Muscle of arm (tissue), 1 donor: ENCODE measurements at regions not wholly inside any gene's neighbourhood (a gene's known extent, or its start where the extent isn't known, plus 50 kb on each side); places are given as distances from the start of the nearest gene placed in this dataset.
A peak's percentile ranks its signal among the peaks of the same experiment; 100 is the strongest.

Source experiments
- DNase-seq: peaks from one replicate; pipeline ENCODE4 v3.0.0-alpha.2; 2013

DNA sequence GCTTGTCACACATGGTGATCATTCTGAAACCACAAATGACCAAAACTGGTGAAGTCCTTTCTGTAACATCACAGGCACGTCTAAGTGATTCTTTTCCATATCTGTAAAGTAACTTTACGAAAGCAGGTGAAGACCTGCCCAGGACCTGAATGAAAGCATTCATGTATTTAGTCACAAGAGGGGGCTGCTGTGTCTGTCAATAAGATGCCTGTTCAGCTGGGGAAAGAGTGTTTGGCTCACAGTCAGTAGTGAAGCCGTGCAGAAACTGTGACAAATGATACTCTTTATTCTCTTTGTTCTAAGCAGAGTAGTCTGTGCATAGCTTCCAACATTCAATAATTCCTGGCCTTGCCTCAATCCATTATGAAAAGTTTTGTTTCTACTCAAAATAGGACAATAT lies 373.5 kb upstream of the OR4E1 start:
- DNase-seq: peak; percentile 21

DNA sequence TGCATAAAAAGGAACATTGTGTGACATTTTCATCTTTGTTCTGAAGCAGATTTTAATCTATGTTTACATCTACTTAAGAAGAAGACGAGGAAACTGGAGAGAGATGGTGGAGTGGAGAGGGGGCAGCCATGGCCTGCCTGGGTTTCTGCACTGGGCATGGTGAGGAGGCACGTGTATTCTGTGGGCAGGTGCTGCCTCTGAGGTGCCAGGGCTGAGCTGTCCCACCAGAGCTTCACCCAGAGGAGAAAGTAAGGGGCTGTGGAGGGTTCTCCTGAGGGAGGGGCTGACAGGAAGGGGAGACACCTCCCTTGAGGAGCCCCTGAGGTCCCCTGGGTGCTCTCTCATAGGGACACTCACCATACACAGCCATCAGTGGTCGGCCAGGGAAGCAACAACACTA lies 372.4 kb upstream of the OR4E1 start:
- no peak for DNase-seq

DNA sequence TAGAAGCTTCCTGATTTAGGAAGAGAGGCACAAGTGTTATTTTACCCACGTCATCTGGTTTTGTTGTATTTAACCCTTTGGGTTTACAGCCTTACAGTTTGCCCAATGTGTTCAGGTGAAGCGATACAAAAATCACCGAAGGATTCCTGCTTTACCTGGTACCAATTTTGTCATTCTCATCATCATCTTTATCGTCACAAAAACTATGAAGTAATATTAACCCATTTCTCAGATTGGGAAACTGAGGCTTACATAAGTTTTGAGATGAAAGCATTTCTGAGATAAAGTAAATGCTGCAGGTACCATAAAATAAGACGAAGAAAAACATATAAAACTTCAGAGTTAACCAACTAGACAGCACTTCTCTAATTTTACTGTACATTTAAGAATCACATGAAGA lies 370.6 kb upstream of the OR4E1 start:
- DNase-seq: no peak

DNA sequence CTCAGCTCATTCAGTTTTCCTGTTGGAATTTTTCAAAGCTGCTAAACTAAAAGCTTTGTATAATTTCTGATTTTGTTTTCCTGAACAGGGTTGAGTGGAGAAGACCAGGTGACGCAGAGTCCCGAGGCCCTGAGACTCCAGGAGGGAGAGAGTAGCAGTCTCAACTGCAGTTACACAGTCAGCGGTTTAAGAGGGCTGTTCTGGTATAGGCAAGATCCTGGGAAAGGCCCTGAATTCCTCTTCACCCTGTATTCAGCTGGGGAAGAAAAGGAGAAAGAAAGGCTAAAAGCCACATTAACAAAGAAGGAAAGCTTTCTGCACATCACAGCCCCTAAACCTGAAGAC lies 367.1 kb upstream of the OR4E1 start:
- DNase-seq: no peak

DNA sequence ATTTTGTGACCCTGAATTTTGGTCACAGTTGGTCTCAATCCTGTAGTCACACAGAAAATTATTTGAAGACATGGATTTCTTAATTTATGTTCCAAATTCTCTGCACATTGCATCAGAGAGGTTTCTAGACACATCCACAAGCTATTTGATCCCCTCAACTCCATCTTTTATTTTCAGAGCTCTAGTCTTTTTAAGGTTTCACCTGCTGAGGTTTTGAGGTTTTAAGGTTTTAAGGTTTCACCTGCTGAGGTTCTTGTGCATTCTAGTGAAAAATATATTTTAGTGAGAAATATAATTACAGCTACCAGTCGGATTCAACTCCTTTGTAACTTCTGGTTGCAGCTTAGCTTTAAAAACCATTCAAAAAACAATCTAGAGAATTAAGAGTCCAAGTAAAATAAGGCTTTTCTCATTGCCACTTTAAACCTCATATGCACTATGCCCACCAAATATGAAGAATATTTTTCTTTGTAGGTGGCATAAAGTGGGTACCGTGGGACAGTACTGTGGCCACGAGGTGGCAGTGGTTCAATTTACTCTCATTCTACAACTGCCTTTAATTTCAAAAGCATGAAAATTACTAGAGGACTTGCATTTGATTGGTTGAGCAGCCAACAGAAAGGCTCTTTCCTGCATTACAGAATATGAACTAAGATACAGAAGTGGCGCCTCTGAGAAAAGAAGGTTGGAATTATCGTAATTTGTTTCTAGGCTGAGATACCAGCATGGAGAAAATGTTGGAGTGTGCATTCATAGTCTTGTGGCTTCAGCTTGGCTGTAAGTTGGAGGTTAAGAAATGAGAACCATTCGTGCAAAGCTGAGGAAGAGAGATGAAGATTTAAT lies 366.5 kb upstream of the OR4E1 start:
- no peak for DNase-seq

DNA sequence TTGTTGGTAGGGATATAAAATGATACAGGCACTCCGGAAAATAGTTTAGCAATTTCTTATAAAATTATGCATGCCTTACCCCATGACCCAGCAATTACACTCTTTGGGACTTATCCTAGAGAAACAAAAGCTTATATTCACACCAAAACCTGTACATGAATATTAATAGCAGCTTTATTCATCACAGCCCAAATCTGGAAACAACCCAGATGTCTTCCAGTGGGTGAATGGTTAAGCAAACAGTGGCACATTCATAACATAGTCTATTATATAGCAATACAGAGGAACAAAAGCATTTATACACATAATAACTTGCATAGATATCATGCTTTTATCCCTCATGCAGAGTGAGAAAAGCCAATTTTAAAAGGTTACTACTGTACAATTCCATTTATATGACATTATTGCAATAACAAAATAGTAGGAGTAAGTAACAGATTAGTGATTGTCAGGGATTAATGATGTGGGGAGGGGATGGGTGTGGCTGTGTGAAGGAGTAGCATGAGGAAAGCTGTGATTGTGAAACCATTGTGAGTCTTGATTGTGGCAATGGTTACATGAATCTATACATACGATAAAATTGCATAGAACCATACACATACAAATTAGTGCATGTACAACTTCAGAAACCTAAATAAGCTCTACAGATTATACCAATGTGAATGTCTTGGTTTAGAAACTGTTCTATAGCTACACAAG lies 363.1 kb upstream of the OR4E1 start:
- no peak for DNase-seq

DNA sequence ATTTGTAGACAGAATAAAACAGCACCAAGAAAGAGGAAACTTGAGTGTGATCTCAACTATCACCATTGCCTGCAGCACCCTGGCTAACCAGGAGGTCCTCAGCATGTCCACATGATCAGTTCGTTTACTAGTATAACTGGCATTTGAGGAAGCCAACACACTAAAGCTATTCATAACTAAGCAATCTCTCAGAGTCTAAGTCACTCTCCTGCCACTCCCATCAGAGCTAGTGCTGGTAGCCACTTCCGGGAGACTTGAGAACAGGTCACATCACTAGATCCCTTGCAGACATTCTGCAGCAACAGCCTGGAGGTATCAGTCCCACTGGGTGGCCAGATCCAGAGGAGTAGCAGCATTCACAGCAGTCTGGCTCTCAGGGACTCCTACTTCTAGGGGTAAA lies 352.9 kb upstream of the OR4E1 start:
- no peak for DNase-seq

DNA sequence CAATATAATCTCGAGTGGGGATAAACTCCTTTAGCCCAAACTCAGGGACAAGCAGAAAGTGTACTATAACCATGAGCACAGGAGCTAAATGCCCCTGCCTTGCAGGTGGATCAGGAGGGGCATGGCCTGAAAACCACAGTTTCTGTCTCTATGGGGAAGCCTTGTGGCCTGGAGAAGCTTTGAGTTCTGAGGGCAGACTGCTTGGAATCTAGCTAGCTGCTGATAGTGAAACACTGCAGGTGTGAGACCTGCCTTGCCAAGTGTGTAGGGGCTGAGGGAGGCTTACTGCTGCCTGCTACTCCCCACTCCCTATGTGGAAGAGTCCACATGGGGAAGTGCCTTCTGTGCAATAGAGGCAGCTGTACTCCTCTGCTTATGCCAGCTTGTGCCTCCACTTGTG lies 352.3 kb upstream of the OR4E1 start:
- no peak for DNase-seq

DNA sequence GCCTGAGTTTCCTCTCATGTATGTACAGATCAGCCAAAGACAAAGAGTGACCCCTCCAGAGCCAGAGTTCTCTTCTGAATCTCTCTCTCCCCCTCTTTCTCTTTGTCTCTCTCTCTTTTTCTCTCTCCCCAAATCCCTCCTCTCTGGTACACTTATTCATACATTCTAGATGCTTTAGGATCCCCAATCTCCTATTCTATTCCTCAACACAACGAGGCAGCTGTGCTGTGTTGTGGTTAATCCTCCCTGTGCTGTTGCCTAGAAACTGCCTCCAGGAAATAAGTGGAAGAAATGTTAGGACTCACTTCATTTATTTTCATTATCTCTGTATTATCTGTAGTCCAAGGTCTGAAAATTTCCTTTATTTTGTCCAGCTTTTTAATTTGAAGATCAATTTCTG lies 350.5 kb upstream of the OR4E1 start:
- no peak for DNase-seq

DNA sequence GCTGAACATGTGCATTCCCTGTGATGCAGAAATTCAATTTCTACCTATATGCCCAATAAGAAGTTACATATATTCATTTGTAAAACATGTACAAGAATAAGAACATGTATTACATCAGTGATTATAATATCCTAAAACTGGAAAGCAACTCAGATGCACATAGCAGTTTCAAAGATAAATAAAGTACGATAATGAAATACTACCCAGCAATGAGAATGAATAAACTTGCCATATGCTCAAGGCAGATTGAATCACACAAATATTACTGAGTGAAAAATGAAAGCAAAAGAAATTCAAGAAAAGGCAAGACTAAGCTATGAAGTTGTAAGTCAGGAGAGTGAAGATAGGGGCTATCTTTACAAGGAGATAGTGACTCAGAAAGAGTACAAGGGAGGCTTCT lies 345.3 kb upstream of the OR4E1 start:
- no peak for DNase-seq

DNA sequence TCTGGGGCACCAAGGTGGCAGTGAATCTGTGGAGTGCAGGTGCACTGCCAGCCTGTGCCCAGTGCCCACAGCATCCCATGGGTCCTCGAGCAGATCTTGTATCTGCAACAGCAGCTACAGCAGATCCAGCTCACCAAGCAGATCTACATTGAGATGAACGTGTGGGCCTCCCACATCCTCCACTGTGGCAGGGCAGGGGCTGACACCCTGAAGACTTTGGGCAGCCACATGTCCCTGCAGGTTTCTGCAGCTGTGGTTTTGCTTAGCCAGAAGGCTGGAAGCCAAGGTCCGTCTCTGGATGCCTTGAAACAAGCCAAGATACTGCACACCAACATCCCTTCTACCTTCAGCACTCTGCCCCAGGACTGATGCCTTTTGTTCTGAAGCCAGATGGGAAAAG lies 338.8 kb upstream of the OR4E1 start:
- no peak for DNase-seq

DNA sequence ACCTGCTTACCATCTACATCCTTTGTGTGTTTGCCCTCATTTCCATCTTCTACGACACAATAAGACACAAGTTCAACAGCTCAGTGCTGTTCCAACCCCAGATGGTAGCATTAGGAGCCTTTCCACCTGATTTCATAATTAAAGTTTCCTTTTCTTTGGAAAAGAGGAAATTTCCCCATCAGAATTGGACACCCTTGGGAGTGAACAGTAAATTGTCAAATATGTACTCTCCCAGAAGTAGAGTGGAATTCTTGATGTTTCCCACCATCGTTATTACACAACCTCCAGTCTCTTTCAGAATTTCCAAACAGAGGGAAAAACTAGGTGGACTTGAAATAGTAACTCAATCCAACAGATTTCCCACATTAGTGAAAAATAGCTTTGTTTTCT lies 337.6 kb upstream of the OR4E1 start:
- DNase-seq: no peak

DNA sequence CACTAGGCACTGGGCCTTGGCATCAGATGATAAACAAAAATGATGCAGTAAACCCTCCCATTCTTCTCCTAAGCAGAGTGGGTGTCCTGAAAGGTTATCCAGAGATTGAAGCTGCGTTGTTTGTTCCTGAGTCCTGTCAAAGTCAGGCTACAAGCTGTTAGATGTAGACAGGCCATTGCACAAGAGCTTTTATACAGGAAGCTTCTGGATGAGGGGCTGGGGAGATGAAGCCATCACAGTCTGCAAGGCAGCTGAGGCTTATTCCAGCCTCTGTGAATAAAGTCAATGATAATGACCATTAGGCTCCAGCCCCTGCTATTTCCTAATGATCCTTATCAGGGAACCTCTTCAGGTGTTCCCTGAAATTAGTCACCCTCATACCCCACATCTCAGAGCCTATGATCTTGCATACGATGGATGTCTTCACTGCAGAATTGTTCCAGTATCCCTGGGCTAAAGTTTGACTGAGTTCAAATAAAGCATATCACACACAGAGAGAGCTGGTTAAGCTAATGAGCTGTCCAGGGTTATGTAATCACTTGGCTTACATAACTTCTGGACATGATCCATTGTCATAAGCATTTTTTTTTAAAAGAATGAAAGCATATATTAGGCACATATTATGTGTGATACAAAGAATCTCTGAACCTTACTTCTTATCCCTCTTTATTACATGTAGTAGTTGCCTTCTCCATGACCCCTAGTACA lies 337.1 kb upstream of the OR4E1 start:
- no peak for DNase-seq

DNA sequence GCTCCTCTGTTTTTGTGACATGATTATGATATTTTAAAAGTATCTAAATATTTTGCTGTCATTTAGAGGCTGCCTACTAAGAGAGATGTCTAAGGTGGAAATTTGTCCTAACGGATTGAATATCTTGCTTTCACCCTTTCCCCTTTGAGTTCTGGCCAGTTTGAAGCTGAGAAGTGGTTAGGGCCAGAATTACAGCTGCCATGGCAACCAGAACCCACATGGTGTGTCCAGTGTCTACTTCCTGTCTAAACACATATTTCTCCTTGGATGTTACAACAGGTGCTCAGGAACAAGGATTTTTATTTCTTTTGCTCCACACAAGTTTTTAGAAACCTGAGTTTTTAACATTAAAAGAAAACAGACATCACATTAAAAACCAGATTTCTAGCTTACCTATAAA lies 335.1 kb upstream of the OR4E1 start:
- DNase-seq: no peak

DNA sequence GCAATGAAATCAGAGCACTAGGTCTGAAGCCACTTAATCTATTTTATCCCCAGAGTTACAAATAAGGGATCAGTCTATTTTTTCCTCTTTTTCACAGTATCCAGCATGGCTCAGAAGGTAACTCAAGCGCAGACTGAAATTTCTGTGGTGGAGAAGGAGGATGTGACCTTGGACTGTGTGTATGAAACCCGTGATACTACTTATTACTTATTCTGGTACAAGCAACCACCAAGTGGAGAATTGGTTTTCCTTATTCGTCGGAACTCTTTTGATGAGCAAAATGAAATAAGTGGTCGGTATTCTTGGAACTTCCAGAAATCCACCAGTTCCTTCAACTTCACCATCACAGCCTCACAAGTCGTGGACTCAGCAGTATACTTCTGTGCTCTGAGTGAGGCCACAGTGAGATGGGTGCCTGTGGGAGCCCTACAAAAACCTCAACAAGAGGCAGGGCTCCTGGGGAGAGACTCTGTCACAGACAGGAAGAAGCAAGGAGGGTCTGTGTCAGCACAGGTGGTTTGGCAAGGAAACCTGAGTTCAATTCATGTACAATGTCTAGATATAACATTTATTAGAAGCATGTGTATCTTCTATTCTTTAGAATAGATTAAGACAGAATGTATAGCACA lies 334.3 kb upstream of the OR4E1 start:
- no peak for DNase-seq

DNA sequence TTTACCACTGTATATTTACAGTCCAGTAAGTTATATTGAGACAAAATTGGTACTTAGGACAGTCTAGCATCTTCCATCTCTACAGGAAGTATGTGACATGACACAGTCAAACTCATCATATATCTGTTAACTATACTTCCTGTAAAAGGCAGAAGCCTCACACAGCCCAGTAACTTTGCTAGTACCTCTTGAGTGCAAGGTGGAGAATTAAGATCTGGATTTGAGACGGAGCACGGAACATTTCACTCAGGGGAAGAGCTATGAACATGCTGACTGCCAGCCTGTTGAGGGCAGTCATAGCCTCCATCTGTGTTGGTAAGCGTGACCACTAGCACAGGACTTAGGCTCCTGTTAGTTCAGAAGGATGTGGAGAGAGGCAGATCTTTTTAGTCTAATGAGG lies 333.7 kb upstream of the OR4E1 start:
- DNase-seq: no peak

DNA sequence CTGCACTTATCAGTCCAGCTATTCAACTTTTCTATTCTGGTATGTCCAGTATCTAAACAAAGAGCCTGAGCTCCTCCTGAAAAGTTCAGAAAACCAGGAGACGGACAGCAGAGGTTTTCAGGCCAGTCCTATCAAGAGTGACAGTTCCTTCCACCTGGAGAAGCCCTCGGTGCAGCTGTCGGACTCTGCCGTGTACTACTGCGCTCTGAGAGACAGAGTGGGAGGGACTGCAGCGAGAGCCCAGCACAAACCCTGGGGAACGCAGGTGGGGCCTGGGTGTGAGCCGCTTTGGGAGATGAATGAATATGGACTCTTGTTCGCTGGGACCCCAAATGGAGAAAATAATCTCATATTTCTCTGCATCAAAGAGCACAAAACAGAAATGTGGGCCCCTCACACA lies 329.8 kb upstream of the OR4E1 start:
- DNase-seq: no peak

DNA sequence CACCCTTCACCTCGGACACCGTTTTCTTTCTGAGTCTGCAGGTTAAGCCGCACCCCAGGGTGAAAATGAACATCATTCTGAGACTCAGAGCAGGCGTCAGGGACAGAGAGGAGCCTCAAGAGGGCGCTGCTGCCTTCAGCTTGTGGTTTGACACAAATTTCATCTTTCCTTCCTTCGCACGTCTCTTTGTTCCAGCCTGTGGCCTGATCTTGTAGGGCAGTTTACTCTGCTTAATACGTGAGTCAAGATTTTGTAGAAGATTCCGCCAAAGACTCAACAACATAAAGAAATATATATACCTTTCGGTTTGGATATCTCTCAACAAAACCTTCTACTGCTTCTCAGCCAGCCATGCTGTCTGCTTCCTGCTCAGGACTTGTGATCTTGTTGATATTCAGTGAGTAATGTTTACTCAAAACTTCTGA lies 329.3 kb upstream of the OR4E1 start:
- DNase-seq: no peak

DNA sequence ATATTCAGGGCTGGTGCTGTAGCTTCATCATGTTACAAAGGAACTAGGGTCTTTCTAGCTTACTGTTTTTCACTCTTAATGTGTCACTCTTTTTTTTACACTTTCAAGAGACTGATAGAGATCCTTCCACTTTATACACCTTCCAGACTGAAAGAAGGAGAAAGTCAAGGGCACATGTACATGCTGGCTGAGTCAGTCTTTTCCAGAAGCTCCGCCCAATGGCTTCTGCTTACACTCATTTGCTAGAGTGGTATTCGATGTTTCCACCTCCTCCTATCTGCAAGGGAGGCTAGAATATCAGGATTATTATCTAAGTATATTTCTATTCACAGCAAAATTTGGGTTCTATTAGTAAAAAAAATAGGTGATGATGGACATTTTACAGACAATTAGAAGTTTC lies 325.8 kb upstream of the OR4E1 start:
- DNase-seq: no peak

DNA sequence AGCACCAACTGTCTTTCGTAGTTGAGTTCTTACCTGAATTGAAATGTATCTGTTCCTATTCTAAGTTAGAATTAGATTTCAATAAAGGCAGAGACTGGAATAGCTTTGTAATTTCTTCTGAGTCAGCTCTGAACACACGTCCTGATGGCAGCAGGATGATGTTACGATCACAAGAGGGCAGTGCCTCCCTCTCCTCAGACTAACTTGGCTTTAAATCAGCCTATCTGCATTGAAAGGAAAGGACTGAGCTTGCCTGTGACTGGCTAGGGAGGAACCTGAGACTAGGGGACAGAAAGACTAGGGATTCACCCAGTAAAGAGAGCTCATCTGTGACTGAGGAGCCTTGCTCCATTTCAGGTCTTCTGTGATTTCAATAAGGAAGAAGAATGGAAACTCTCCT lies 323.7 kb upstream of the OR4E1 start:
- DNase-seq: no peak

DNA sequence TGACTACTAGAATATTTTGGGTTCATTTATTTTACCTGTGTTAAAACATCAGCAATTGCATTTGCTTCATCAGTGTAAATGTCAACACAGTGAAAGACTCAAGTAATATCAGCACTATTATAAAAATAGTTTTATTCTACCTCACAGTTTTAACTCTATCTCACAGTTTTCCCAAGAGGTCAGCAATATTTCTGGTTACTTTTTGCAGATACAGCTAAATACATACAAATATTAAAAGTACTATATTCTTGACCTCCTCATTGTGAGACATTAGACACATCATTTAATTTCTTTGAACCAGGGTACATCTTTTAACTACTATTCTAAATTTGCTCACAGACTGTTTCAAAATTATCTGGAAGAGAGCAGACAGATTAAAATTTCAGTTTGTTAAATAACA lies 321.7 kb upstream of the OR4E1 start:
- no peak for DNase-seq

DNA sequence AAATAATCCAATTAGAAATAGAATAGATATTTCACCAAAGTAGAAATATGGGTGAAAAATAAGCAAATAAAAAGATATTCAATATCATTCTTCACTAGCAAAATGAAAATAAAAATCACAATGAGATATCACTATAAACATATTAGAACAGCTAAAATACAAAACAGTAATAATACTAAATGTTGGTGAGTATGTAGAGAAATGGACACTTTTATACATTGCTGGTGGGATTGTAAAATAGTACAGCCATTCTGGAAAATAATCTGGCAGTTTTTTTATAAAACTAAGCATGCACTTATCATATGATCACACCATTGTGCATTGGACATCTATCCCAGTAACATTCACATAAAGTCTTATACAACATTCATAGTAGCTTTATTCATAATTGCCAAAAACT lies 320.2 kb upstream of the OR4E1 start:
- DNase-seq: no peak

DNA sequence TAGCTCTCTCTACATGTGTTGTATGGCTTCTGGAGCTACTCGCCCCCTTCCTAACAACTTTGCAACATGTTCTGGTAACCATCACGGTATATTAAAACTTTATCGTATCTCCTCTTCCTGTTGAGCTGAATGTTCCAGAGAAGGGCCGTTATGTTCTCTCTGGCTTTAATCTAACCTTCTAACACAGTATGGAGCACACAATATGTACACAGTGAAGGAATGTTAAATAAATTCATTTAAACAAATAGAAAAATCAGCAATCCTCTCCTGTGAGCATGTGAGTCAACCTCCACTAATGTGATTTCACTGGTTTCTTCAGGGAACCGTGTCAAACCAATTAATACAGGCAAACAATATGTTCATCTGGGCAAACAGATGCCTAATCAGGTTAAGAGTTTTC lies 319.5 kb upstream of the OR4E1 start:
- DNase-seq: no peak
